ENCODE measurements at regions not wholly inside any gene's neighbourhood (a gene's known extent, or its start where the extent isn't known, plus 50 kb on each side); places are given as distances from the start of the nearest gene placed in this dataset.

DNA sequence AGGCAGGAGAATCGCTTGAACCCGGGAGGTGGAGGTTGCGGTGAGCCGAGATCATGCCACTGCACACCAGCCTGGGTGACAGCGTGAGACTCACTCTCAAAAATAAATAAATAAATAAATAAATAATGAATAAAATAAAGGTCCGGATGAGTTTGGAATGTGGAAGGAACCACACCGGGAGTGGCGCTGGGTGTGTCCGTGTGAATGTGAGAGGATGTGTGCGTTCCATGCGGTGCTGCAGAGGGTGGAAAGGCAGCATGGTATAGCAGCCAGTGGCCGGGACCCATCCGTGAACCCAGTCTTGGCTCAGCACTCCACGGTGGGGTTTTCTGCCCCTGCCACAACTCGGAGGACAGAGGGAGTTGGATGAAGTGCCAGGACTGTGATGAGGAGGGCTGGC is 56.2 kb upstream of the POFUT2 start:
- no peaks in the 10 kb centered on the region for H3K9me3 ChIP-seq
- H3K27ac ChIP-seq, result no peak overlapping the region
- intact Hi-C loops (cut with DNase I; ENCODE audit: low total_unique reads), result no loop called here
- H3K4me3 ChIP-seq, result no peak overlapping the region
- H3K36me3 ChIP-seq, result no peaks in the 10 kb centered on the region
- peaks cover 0 to 7% of the 10 kb centered on the region in 2 donors for H3K4me1 ChIP-seq
- TF ChIP-seq, protein P1, sequence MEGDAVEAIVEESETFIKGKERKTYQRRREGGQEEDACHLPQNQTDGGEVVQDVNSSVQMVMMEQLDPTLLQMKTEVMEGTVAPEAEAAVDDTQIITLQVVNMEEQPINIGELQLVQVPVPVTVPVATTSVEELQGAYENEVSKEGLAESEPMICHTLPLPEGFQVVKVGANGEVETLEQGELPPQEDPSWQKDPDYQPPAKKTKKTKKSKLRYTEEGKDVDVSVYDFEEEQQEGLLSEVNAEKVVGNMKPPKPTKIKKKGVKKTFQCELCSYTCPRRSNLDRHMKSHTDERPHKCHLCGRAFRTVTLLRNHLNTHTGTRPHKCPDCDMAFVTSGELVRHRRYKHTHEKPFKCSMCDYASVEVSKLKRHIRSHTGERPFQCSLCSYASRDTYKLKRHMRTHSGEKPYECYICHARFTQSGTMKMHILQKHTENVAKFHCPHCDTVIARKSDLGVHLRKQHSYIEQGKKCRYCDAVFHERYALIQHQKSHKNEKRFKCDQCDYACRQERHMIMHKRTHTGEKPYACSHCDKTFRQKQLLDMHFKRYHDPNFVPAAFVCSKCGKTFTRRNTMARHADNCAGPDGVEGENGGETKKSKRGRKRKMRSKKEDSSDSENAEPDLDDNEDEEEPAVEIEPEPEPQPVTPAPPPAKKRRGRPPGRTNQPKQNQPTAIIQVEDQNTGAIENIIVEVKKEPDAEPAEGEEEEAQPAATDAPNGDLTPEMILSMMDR (IDR thresholded peaks at IDR 0.05), result no peak
- TF ChIP-seq POLR2A (IDR thresholded peaks at IDR 0.05), result no peak
- no peak for DNase-seq
- H3K27me3 ChIP-seq, result no peaks in the 10 kb centered on the region

DNA sequence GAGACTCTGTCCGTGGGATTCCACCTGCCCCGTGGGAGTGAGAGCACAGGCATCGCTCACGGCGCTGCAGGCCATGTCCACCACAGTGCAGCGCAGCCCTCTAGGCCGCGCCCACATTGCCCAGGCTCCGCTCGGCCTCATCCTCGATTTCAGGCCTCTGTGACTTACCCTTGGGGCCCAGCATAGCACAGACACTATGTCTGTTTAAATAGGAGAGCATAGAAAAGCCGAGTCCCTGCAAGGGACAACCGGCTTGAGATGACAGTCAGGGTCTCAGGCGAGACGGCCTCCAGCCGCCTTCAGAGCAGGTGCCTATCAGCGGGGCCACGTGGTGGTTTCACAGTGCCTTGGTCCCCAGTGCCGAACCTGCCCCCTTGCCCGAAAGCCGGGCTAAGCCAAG is 56.9 kb upstream of the POFUT2 start:
- no peak overlapping the region for H3K4me3 ChIP-seq
- TF ChIP-seq, protein P1 (IDR thresholded peaks at IDR 0.05), result no peak
- TF ChIP-seq POLR2A (IDR thresholded peaks at IDR 0.05), result no peak
- intact Hi-C loops (cut with DNase I; ENCODE audit: low total_unique reads), result no loop called here

GRCh38 chr21:45347048-45347711 is 57.8 kb upstream of the COL18A1 start:
- Histone ChIP-seq H3K4me1 (peaks cover 4 to 15% of the 10 kb centered on the region in 2 donors), H3K4me3 (no peak overlapping the region), H3K36me3 (no peaks in the 10 kb centered on the region), H3K9me3 (no peaks in the 10 kb centered on the region), H3K27me3 (no peaks in the 10 kb centered on the region), H3K27ac (peak overlapping the region; percentile 55 to 75)
- no peak for TF ChIP-seq POLR2A (IDR thresholded peaks at IDR 0.05)
- TF ChIP-seq, protein P1 (IDR thresholded peaks at IDR 0.05), result no peak
- intact Hi-C loops (cut with DNase I; ENCODE audit: low total_unique reads), result no loop called here
- no peak for DNase-seq

More for the DNA sequence above, 56.9 kb upstream of the POFUT2 start:
- Histone ChIP-seq H3K4me1 (peaks cover 0 to 7% of the 10 kb centered on the region in 2 donors), H3K36me3 (no peaks in the 10 kb centered on the region), H3K9me3 (no peaks in the 10 kb centered on the region), H3K27ac (no peak overlapping the region), H3K27me3 (no peaks in the 10 kb centered on the region)
- DNase-seq, result no peak

DNA sequence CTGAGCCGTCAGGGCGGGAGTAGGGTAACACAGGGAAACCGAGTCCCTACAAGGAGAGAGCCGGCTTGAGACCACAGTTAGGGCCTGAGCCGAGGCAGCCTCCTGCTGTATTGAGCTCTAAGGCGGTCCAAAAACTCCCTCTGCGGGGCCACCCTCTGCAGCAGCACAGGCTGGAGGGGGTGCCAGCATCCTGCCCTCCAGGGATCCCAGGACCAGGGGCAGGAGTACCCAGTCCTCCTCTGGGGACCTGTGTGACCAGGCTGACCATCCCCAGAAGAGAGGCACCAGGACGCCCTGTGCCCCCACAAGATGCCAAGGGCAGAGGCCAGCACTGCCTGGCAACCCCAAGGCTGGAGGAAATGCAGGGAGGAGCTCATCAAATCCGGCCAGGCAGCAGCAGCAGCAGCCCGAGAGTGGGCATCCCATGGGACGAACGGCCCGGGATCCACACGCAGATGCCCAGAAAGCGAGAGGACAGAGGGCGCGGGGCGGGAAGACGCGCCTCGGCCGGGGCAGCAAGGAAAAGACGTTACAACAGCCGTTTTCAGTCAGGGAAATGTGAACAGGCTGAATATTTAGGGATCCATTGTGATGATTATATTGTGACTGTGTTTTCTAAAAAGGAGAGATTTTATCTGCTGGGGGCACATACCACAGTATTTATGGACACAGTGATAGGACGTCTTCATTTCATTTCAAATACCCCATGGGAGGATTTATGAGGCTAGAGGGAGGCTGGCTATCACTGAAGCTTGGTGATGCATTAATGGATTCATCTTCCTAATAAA is 57.1 kb upstream of the COL18A1 start:
- Histone ChIP-seq H3K36me3 (no peaks in the 10 kb centered on the region), H3K27ac (peak overlapping the region; percentile 55 to 75), H3K9me3 (no peaks in the 10 kb centered on the region), H3K4me3 (no peak overlapping the region), H3K27me3 (no peaks in the 10 kb centered on the region), H3K4me1 (peaks cover 4 to 15% of the 10 kb centered on the region in 2 donors)
- intact Hi-C loops (cut with DNase I; ENCODE audit: low total_unique reads), result no loop called here
- TF ChIP-seq, protein P1 (IDR thresholded peaks at IDR 0.05), result no peak
- TF ChIP-seq POLR2A (IDR thresholded peaks at IDR 0.05), result no peak
- DNase-seq, result no peak

Measured in uterus (tissue), 3 donors.